Globus pallidus (tissue), 1 donor: ENCODE measurements at regions not wholly inside any gene's neighbourhood (a gene's known extent, or its start where the extent isn't known, plus 50 kb on each side); places are given as distances from the start of the nearest gene placed in this dataset.

Experiments
- DNase-seq: peaks from one replicate; pipeline ENCODE4 v3.0.0-alpha.2; 2015; ENCODE audit warnings: low spot score

GRCh38 chr10:130486906-130487305 lies 350.7 kb downstream of the GLRX3 start:
- DNase-seq: no peak

- no peak for DNase-seq
Measured at GRCh38 chr10:130487566-130487965, 351.4 kb downstream of the GLRX3 start.

GRCh38 chr10:130489891-130490290 lies 353.7 kb downstream of the GLRX3 start:
- no peak for DNase-seq

- no peak for DNase-seq
Measured at GRCh38 chr10:130491011-130491692, 355.0 kb downstream of the GLRX3 start.

- no peak for DNase-seq
Measured at GRCh38 chr10:130491693-130492050, 355.5 kb downstream of the GLRX3 start.

- DNase-seq: no peak
Measured at GRCh38 chr10:130492266-130492934, 356.2 kb downstream of the GLRX3 start.

GRCh38 chr10:130493021-130493420 lies 356.8 kb downstream of the GLRX3 start:
- DNase-seq: no peak

- DNase-seq: no peak
Measured at GRCh38 chr10:130493446-130494145, 357.4 kb downstream of the GLRX3 start.

- no peak for DNase-seq
Measured at GRCh38 chr10:130495116-130495862, 359.1 kb downstream of the GLRX3 start.

GRCh38 chr10:130495891-130496636 lies 359.9 kb downstream of the GLRX3 start:
- no peak for DNase-seq

- DNase-seq: no peak
Measured at GRCh38 chr10:130497056-130498010, 361.1 kb downstream of the GLRX3 start.

- no peak for DNase-seq
Measured at GRCh38 chr10:130498042-130498441, 361.9 kb downstream of the GLRX3 start.

- DNase-seq: no peak
Measured at GRCh38 chr10:130498934-130499333, 362.7 kb downstream of the GLRX3 start.

- no peak for DNase-seq
Measured at GRCh38 chr10:130499541-130499940, 363.4 kb downstream of the GLRX3 start.

- DNase-seq: no peak
Measured at GRCh38 chr10:130500261-130501000, 364.2 kb downstream of the GLRX3 start.

GRCh38 chr10:130507461-130507860 lies 371.3 kb downstream of the GLRX3 start:
- DNase-seq: no peak

GRCh38 chr10:130509881-130510689 lies 373.9 kb downstream of the GLRX3 start:
- DNase-seq: no peak

- DNase-seq: no peak
Measured at GRCh38 chr10:130510755-130511154, 374.6 kb downstream of the GLRX3 start.

GRCh38 chr10:130511766-130512165 lies 375.6 kb downstream of the GLRX3 start:
- no peak for DNase-seq
